DND-41 (cell line): ENCODE measurements at regions not wholly inside any gene's neighbourhood (a gene's known extent, or its start where the extent isn't known, plus 50 kb on each side); places are given as distances from the start of the nearest gene placed in this dataset.

Source experiments
- EZH2 ChIP-seq: IDR thresholded peaks from 3 replicates; pipeline ENCODE4 v1.6.1; 2012; ENCODE audit warnings: borderline replicate concordance, low read depth, mild to moderate bottlenecking, moderate library complexity, low read length, inconsistent platforms; ENCODE audit not compliant: severe bottlenecking
- TF ChIP-seq, protein P1 (sequence below): IDR thresholded peaks from 2 replicates; pipeline ENCODE4 v1.5.1; 2012; ENCODE audit warnings: borderline replicate concordance, low read length, moderate library complexity, mild to moderate bottlenecking; ENCODE audit not compliant: poor library complexity, severe bottlenecking; ENCODE audit errors: extremely low read depth

DNA sequence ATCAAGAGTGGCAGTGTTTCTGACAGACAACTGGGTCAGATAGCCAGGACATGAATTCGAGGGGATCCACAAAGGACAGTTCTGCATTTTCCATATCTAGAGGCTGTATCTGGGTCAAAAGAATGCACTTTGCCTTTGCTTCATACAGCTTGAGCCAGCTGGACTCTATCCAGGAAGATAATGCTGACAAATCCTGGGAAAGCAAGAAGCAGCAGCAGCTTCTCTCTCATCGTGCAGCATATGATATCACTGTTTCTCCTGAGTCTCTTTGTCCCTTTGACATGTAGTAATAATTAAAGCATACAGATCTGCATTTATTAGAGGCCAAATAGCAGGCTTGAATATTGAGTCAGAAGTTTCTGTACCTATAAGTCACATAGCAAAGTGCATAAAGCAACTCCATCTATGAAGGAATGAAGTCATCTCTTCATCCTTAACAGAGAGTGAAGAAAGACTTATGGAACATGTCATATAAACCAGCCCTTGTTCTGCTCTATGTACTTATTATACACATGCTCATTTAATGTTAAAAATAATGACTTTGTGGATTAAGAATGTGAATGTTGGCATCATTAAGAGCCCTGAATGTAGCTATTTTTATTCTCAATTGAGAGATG lies 236.8 kb upstream of the GBE1 start:
- TF ChIP-seq, protein P1, sequence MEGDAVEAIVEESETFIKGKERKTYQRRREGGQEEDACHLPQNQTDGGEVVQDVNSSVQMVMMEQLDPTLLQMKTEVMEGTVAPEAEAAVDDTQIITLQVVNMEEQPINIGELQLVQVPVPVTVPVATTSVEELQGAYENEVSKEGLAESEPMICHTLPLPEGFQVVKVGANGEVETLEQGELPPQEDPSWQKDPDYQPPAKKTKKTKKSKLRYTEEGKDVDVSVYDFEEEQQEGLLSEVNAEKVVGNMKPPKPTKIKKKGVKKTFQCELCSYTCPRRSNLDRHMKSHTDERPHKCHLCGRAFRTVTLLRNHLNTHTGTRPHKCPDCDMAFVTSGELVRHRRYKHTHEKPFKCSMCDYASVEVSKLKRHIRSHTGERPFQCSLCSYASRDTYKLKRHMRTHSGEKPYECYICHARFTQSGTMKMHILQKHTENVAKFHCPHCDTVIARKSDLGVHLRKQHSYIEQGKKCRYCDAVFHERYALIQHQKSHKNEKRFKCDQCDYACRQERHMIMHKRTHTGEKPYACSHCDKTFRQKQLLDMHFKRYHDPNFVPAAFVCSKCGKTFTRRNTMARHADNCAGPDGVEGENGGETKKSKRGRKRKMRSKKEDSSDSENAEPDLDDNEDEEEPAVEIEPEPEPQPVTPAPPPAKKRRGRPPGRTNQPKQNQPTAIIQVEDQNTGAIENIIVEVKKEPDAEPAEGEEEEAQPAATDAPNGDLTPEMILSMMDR, result no peak
- TF ChIP-seq EZH2, result no peak
